Sigmoid colon (tissue), 4 donors: ENCODE measurements at regions not wholly inside any gene's neighbourhood (a gene's known extent, or its start where the extent isn't known, plus 50 kb on each side); places are given as distances from the start of the nearest gene placed in this dataset.

Source experiments
- POLR2A ChIP-seq, 2 donors: fragments of 450-650 bp; IDR thresholded peaks; one replicate each; pipeline ENCODE4 v1.6.1; 2016; ENCODE audit warnings: antibody characterized with exemption in 2 of 2, mild to moderate bottlenecking in 2 of 2, moderate library complexity in 2 of 2
- POLR2AphosphoS5 ChIP-seq, 4 donors: sonication (generic); formaldehyde crosslinking; IDR thresholded peaks; one replicate each; pipeline ENCODE4 v1.6.1; 2017; ENCODE audit warnings: antibody characterized with exemption in 4 of 4

DNA sequence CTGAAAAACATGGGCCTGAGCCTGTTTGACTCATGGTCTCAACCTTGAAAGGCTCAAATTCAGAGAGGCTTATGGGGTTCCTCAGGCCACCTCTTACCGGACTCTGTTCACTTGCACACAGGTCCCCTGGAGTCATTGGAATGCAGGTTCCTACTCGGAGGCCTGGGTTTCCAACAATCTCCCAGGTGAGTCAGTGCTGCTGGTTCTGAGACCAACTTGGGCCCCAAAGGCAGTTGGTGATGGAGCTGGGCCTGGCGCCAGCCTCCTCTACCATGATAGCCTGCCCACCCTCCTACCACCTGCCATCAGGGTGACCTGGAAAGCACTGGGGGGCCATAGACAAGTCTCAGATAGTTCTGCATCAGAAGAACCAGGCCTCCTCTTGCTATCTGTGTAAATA, 188.4 kb downstream of the RGS3 start:
- TF ChIP-seq POLR2AphosphoS5 (IDR thresholded peaks at IDR 0.05) (no peak), POLR2A (IDR thresholded peaks at IDR 0.05) (no peak)
